H1 (cell line): ENCODE measurements at regions not wholly inside any gene's neighbourhood (a gene's known extent, or its start where the extent isn't known, plus 50 kb on each side); places are given as distances from the start of the nearest gene placed in this dataset.

Experiments
- CTCF ChIA-PET: fragments of 300-600 bp; sonication (Branson Sonifier 250); formaldehyde crosslinking; loops from one replicate; lab custom pipeline; 2021; ENCODE audit not compliant: partially characterized antibody; lab: Charles Lee
- POLR2A ChIA-PET: fragments of 300-600 bp; sonication (Branson Sonifier 250); formaldehyde crosslinking; loops from one replicate; lab custom pipeline; 2021; ENCODE audit warnings: inconsistent platforms; ENCODE audit not compliant: partially characterized antibody; lab: Charles Lee
- DNase-seq, 2 experiments: peaks; one replicate each; pipeline versions ENCODE4 v3.0.0 to v3.0.0-alpha.2; 2010 to 2022; ENCODE audit warnings: low spot score in 2 of 2, low read depth in 1 of 2, mixed read lengths in 1 of 2
- FAIRE-seq: peaks from 2 replicates; lab custom pipeline; 2011; peaks lifted over from hg19 to GRCh38; lab: Jason Lieb, UNC
- H2AFZ ChIP-seq: 2 replicates; pipeline ENCODE4 v1.8.1; 2012; ENCODE audit warnings: low read length, inconsistent platforms
- H2AK5ac ChIP-seq: 2 replicates; pipeline ENCODE4 v1.6.1; 2013; ENCODE audit warnings: low read depth, low read length
- H2BK120ac ChIP-seq: replicated peaks from 2 replicates; pipeline ENCODE3; 2013; ENCODE audit warnings: low read depth, low read length, inconsistent platforms
- H2BK12ac ChIP-seq: 2 replicates; pipeline ENCODE4 v1.6.1; 2013; ENCODE audit warnings: low read depth, low read length
- H2BK15ac ChIP-seq: 2 replicates; pipeline ENCODE4 v1.6.1; 2013; ENCODE audit warnings: low read length
- H2BK20ac ChIP-seq: 2 replicates; pipeline ENCODE4 v1.6.1; 2013; ENCODE audit warnings: low read length
- H2BK5ac ChIP-seq: 2 replicates; pipeline ENCODE4 v1.6.1; 2013; ENCODE audit warnings: low read depth, low read length
- H3K14ac ChIP-seq: 2 replicates; pipeline ENCODE4 v1.6.1; 2013; ENCODE audit warnings: inconsistent platforms; ENCODE audit not compliant: insufficient read length
- H3K18ac ChIP-seq: 2 replicates; pipeline ENCODE4 v1.6.1; 2013; ENCODE audit warnings: low read length; ENCODE audit errors: extremely low read depth
- H3K23ac ChIP-seq: 2 replicates; pipeline ENCODE4 v1.6.1; 2013; ENCODE audit warnings: inconsistent platforms; ENCODE audit not compliant: insufficient read length
- H3K23me2 ChIP-seq: 2 replicates; pipeline ENCODE4 v1.6.1; 2013; ENCODE audit warnings: low read depth, low read length
- H3K27ac ChIP-seq: 2 replicates; pipeline ENCODE4 v1.6.1; 2011; ENCODE audit warnings: low read depth, low read length, inconsistent platforms
- H3K27me3 ChIP-seq, 4 experiments: replicated peaks in 1 of 4; 1 replicate in 1 of 4; 2 replicates in 3 of 4; pipeline versions ENCODE4 v1.6.1 to v1.8.1; 2011 to 2013; ENCODE audit warnings: low read length in 3 of 4, mild to moderate bottlenecking in 3 of 4, inconsistent platforms in 2 of 4, mixed read lengths in 2 of 4, moderate library complexity in 1 of 4; ENCODE audit not compliant: control insufficient read depth in 3 of 4, insufficient read depth in 3 of 4; ENCODE audit errors: extremely low read depth in 1 of 4
- H3K36me3 ChIP-seq, 4 experiments: 2 replicates each; pipeline versions ENCODE4 v1.6.1 to v1.8.1; 2011 to 2013; ENCODE audit warnings: mild to moderate bottlenecking in 4 of 4, low read length in 3 of 4, moderate library complexity in 2 of 4, control low read depth in 1 of 4, inconsistent platforms in 1 of 4; ENCODE audit not compliant: insufficient read depth in 4 of 4, control insufficient read depth in 2 of 4
- H3K4ac ChIP-seq: replicated peaks from 2 replicates; pipeline ENCODE3; 2013; ENCODE audit warnings: low read length, low read depth, mixed read lengths, inconsistent platforms; ENCODE audit not compliant: insufficient read length
- H3K4me1 ChIP-seq, 4 experiments: replicated peaks in 1 of 4; 1 replicate in 1 of 4; 2 replicates in 3 of 4; pipeline versions ENCODE4 v1.6.1 to v1.8.1; 2011 to 2013; ENCODE audit warnings: low read length in 3 of 4, inconsistent platforms in 2 of 4, mixed read lengths in 1 of 4; ENCODE audit not compliant: insufficient read depth in 4 of 4, control insufficient read depth in 3 of 4
- H3K4me2 ChIP-seq, 2 experiments: 2 replicates each; pipeline versions ENCODE4 v1.6.1 to v1.8.1; 2011 to 2013; ENCODE audit warnings: low read depth in 2 of 2, low read length in 2 of 2, control low read depth in 1 of 2, inconsistent platforms in 1 of 2, mild to moderate bottlenecking in 1 of 2; ENCODE audit not compliant: insufficient read depth in 1 of 2
- H3K4me3 ChIP-seq, 4 experiments: fragments of 200-600, 300-600 bp in 1 of 4; sonication (generic), shearing (Covaris generic), sonication (Bioruptor Twin) in 1 of 4; 2 replicates each; pipeline versions ENCODE4 v1.5.1 to v1.8.1; 2011 to 2016; ENCODE audit warnings: low read length in 4 of 4, low read depth in 3 of 4, control low read depth in 2 of 4, inconsistent platforms in 2 of 4, mild to moderate bottlenecking in 2 of 4, mixed read lengths in 1 of 4, moderate library complexity in 1 of 4; ENCODE audit not compliant: insufficient read depth in 2 of 4; ENCODE audit errors: extremely low read depth in 1 of 4
- H3K56ac ChIP-seq: replicated peaks from 2 replicates; pipeline ENCODE3; 2013; ENCODE audit warnings: low read depth, mild to moderate bottlenecking, mixed read lengths, low read length, inconsistent platforms; ENCODE audit not compliant: insufficient read length
- H3K79me1 ChIP-seq: 2 replicates; pipeline ENCODE4 v1.6.1; 2013; ENCODE audit warnings: low read depth, low read length, control low read depth
- H3K79me2 ChIP-seq, 2 experiments: 2 replicates each; pipeline versions ENCODE4 v1.6.1 to v1.8.1; 2012 to 2013; ENCODE audit warnings: low read length in 2 of 2, mild to moderate bottlenecking in 2 of 2, inconsistent platforms in 1 of 2; ENCODE audit not compliant: insufficient read depth in 2 of 2, control insufficient read depth in 1 of 2
- H3K9ac ChIP-seq, 4 experiments: replicated peaks in 1 of 4; 1 replicate in 1 of 4; 2 replicates in 3 of 4; pipeline versions ENCODE4 v1.6.1 to v1.8.1; 2011 to 2013; ENCODE audit warnings: low read depth in 3 of 4, low read length in 3 of 4, control low read depth in 2 of 4, mild to moderate bottlenecking in 2 of 4, moderate library complexity in 2 of 4, inconsistent platforms in 1 of 4; ENCODE audit errors: extremely low read depth in 1 of 4
- H3K9me3 ChIP-seq, 2 experiments: 2 replicates each; pipeline versions ENCODE4 v1.6.1 to v1.8.1; 2012 to 2013; ENCODE audit warnings: mild to moderate bottlenecking in 2 of 2, moderate library complexity in 2 of 2, control low read depth in 1 of 2, inconsistent platforms in 1 of 2, low read depth in 1 of 2, low read length in 1 of 2, mixed read lengths in 1 of 2; ENCODE audit not compliant: insufficient read depth in 2 of 2
- H4K20me1 ChIP-seq, 2 experiments: replicated peaks in 1 of 2; 2 replicates each; pipeline versions ENCODE3 to v1.8.1; 2011 to 2013; ENCODE audit warnings: inconsistent platforms in 2 of 2, low read length in 2 of 2, mild to moderate bottlenecking in 1 of 2; ENCODE audit not compliant: insufficient read depth in 2 of 2, control insufficient read depth in 1 of 2
- H4K5ac ChIP-seq: 2 replicates; pipeline ENCODE4 v1.6.1; 2013; ENCODE audit warnings: low read length, low read depth, mixed read lengths, inconsistent platforms; ENCODE audit not compliant: insufficient read length
- H4K8ac ChIP-seq: 2 replicates; pipeline ENCODE4 v1.8.0; 2013; ENCODE audit warnings: mild to moderate bottlenecking, moderate library complexity, low read length, inconsistent platforms; ENCODE audit not compliant: insufficient read depth; ENCODE audit errors: extremely low read depth
- H4K91ac ChIP-seq: replicated peaks from 2 replicates; pipeline ENCODE3; 2013; ENCODE audit warnings: low read length, mixed read lengths, inconsistent platforms; ENCODE audit not compliant: insufficient read length
- BACH1 ChIP-seq: IDR thresholded peaks from 2 replicates; pipeline ENCODE4 v1.6.1; 2012; ENCODE audit warnings: low read length, improper control_type of control experiment
- E2F6 ChIP-seq: IDR thresholded peaks from 2 replicates; pipeline ENCODE4 v1.6.1; 2012; ENCODE audit warnings: inconsistent platforms
- MAFK ChIP-seq: IDR thresholded peaks from 2 replicates; pipeline ENCODE4 v1.6.1; 2012; ENCODE audit warnings: low read depth, mild to moderate bottlenecking, improper control_type of control experiment, low read length
- TAF7 ChIP-seq: optimal IDR thresholded peaks from 2 replicates; pipeline ENCODE3; 2011; ENCODE audit warnings: low read depth, mild to moderate bottlenecking, inconsistent platforms, low read length, moderate library complexity, borderline replicate concordance
- WGBS, 2 experiments: shearing (Covaris generic) in 1 of 2; methylation state at CpG; one replicate each; pipeline versions ENCODE4 v1.1.6 to v1.1.7; 2013 to 2015; ENCODE audit warnings: low lambda C conversion rate in 2 of 2, mixed read lengths in 2 of 2, inconsistent platforms in 1 of 2, low coverage in 1 of 2, missing lambda C conversion rate in 1 of 2; ENCODE audit not compliant: insufficient replicate concordance in 2 of 2, insufficient coverage in 1 of 2, insufficient read length in 1 of 2; ENCODE audit errors: extremely low coverage in 1 of 2, missing lambda C conversion rate in 1 of 2; 5-methylcytosine and 5-hydroxymethylcytosine counted together

DNA sequence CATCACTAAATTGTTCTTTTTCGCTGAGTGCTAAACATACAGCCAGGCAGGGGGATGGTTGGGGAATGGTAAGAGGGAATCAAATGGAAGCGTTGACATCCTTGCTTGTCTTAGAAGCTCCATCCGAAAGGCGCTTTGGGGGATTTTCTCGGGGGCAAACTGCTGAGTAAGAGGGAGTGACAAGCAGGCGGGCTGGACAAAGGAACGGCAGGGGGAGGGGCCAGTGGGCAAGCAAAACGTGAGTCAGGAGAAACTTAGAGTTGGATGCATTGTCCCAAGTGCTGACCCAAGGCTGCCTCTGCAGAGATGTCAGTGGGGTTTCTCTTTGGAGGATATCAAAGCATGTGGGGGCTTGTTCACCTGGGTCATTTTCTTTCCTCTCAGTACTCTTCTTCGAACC is 480.5 kb downstream of the VRK1 start:
- Histone ChIP-seq H3K79me1 (no peaks in the 10 kb centered on the region), H3K23ac (no peak overlapping the region), H3K4me1 (peaks cover 0 to 7% (median 5%) of the 10 kb centered on the region in 4 experiments; a peak in 5 of 7 replicates), H3K36me3 (no peaks in the 10 kb centered on the region), H4K5ac (no peak overlapping the region), H3K79me2 (no peaks in the 10 kb centered on the region), H4K8ac (no peak overlapping the region), H3K9me3 (no peaks in the 10 kb centered on the region), H4K20me1 (no peaks in the 10 kb centered on the region), H2AK5ac (no peak overlapping the region), H3K27ac (no peak overlapping the region), H3K4me3 (no peak overlapping the region), H2BK15ac (no peak overlapping the region), H2BK120ac (no peak overlapping the region), H2AFZ (peak overlapping the region; percentile 57; the same call in 1 of the 2 replicates), H3K56ac (no peak overlapping the region), H2BK5ac (no peak overlapping the region), H3K27me3 (no peaks in the 10 kb centered on the region), H3K14ac (no peak overlapping the region), H4K91ac (no peak overlapping the region), H2BK12ac (no peak overlapping the region), H3K9ac (no peak overlapping the region), H3K4me2 (no peak overlapping the region), H3K4ac (no peak overlapping the region), H3K18ac (no peak overlapping the region), H3K23me2 (no peaks in the 10 kb centered on the region), H2BK20ac (no peak overlapping the region)
- FAIRE-seq, result peak; percentile 72
- ChIA-PET POLR2A (no interaction called here), CTCF (no interaction called here)
- peak in 1 of 2 experiments; percentile 60 for DNase-seq
- TF ChIP-seq TAF7 (peak; percentile 15), E2F6 (no peak), MAFK (peak; percentile 97), BACH1 (peak; percentile 100)
- 64% methylated on average over 9 of the region's 9 CpGs; no CpG with 5 or more reads in 1 of the 2 experiments for WGBS, 2 experiments
